ENCODE measurements at regions not wholly inside any gene's neighbourhood (a gene's known extent, or its start where the extent isn't known, plus 50 kb on each side); places are given as distances from the start of the nearest gene placed in this dataset.

DNA sequence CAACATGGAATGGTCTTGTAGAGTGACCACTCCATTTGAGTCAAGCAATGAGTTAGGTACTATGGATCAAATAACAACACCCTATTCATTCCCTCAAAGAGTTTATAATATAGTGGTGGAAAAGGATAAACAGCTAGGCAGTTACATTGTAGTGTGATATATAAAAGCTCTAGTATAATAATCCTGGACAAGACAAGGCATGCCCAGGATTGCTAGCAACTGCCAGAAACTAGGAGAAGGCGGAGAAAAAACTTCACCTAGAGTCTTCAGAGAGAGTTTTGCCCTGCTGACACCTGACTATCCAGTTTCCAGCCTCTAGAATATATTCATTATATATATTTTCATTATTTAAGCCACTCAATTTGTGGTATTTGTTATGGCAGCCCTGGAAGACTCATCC, 530.6 kb downstream of the KLF12 start:
- TF ChIP-seq, protein P1, sequence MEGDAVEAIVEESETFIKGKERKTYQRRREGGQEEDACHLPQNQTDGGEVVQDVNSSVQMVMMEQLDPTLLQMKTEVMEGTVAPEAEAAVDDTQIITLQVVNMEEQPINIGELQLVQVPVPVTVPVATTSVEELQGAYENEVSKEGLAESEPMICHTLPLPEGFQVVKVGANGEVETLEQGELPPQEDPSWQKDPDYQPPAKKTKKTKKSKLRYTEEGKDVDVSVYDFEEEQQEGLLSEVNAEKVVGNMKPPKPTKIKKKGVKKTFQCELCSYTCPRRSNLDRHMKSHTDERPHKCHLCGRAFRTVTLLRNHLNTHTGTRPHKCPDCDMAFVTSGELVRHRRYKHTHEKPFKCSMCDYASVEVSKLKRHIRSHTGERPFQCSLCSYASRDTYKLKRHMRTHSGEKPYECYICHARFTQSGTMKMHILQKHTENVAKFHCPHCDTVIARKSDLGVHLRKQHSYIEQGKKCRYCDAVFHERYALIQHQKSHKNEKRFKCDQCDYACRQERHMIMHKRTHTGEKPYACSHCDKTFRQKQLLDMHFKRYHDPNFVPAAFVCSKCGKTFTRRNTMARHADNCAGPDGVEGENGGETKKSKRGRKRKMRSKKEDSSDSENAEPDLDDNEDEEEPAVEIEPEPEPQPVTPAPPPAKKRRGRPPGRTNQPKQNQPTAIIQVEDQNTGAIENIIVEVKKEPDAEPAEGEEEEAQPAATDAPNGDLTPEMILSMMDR (IDR thresholded peaks at IDR 0.05), result no peak
- TF ChIP-seq POLR2A (IDR thresholded peaks at IDR 0.05), result no peak
- TF ChIP-seq EP300 (IDR thresholded peaks at IDR 0.05), result no peak
